ENCODE measurements at regions not wholly inside any gene's neighbourhood (a gene's known extent, or its start where the extent isn't known, plus 50 kb on each side); places are given as distances from the start of the nearest gene placed in this dataset.

GRCh38 chr1:181179987-181180365, 91.5 kb downstream of the IER5 start:
- TF ChIP-seq GATA2 (IDR thresholded peaks at IDR 0.05; ENCODE audit: low read depth, low read length) (no peak), GATA3 (IDR thresholded peaks at IDR 0.05; ENCODE audit: low read depth, low read length) (no peak)

GRCh38 chr1:181180407-181181031, 92.0 kb downstream of the IER5 start:
- TF ChIP-seq GATA3 (IDR thresholded peaks at IDR 0.05; ENCODE audit: low read depth, low read length) (no peak), GATA2 (IDR thresholded peaks at IDR 0.05; ENCODE audit: low read depth, low read length) (no peak)

GRCh38 chr1:181181792-181182585, 93.5 kb downstream of the IER5 start:
- no peak for TF ChIP-seq GATA3 (IDR thresholded peaks at IDR 0.05; ENCODE audit: low read depth, low read length)
- no peak for TF ChIP-seq GATA2 (IDR thresholded peaks at IDR 0.05; ENCODE audit: low read depth, low read length)

GRCh38 chr1:181184621-181185020, 96.1 kb downstream of the IER5 start:
- TF ChIP-seq GATA3 (IDR thresholded peaks at IDR 0.05; ENCODE audit: low read depth, low read length) (no peak), GATA2 (IDR thresholded peaks at IDR 0.05; ENCODE audit: low read depth, low read length) (no peak)

- no peak for TF ChIP-seq GATA3 (IDR thresholded peaks at IDR 0.05; ENCODE audit: low read depth, low read length)
- TF ChIP-seq GATA2 (IDR thresholded peaks at IDR 0.05; ENCODE audit: low read depth, low read length), result no peak
Measured at GRCh38 chr1:181185461-181185860, 97.0 kb downstream of the IER5 start.

GRCh38 chr1:181187337-181188126, 99.0 kb downstream of the IER5 start:
- no peak for TF ChIP-seq GATA2 (IDR thresholded peaks at IDR 0.05; ENCODE audit: low read depth, low read length)
- TF ChIP-seq GATA3 (IDR thresholded peaks at IDR 0.05; ENCODE audit: low read depth, low read length), result no peak

- no peak for TF ChIP-seq GATA2 (IDR thresholded peaks at IDR 0.05; ENCODE audit: low read depth, low read length)
- TF ChIP-seq GATA3 (IDR thresholded peaks at IDR 0.05; ENCODE audit: low read depth, low read length), result no peak
Measured at GRCh38 chr1:181189245-181189644, 100.7 kb downstream of the IER5 start.

GRCh38 chr1:181189691-181190363, 101.3 kb downstream of the IER5 start:
- TF ChIP-seq GATA3 (IDR thresholded peaks at IDR 0.05; ENCODE audit: low read depth, low read length), result no peak
- no peak for TF ChIP-seq GATA2 (IDR thresholded peaks at IDR 0.05; ENCODE audit: low read depth, low read length)

GRCh38 chr1:181190364-181191035, 102.0 kb downstream of the IER5 start:
- TF ChIP-seq GATA2 (IDR thresholded peaks at IDR 0.05; ENCODE audit: low read depth, low read length), result no peak

- no peak for TF ChIP-seq GATA2 (IDR thresholded peaks at IDR 0.05; ENCODE audit: low read depth, low read length)
- no peak for TF ChIP-seq GATA3 (IDR thresholded peaks at IDR 0.05; ENCODE audit: low read depth, low read length)
Measured at GRCh38 chr1:181191494-181192040, 103.1 kb downstream of the IER5 start.

GRCh38 chr1:181192316-181192715, 103.8 kb downstream of the IER5 start:
- TF ChIP-seq GATA2 (IDR thresholded peaks at IDR 0.05; ENCODE audit: low read depth, low read length) (no peak), GATA3 (IDR thresholded peaks at IDR 0.05; ENCODE audit: low read depth, low read length) (no peak)

GRCh38 chr1:181202986-181203555, 114.6 kb downstream of the IER5 start:
- TF ChIP-seq GATA2 (IDR thresholded peaks at IDR 0.05; ENCODE audit: low read depth, low read length), result no peak
- no peak for TF ChIP-seq GATA3 (IDR thresholded peaks at IDR 0.05; ENCODE audit: low read depth, low read length)

GRCh38 chr1:181204530-181204929, 116.0 kb downstream of the IER5 start:
- no peak for TF ChIP-seq GATA2 (IDR thresholded peaks at IDR 0.05; ENCODE audit: low read depth, low read length)
- no peak for TF ChIP-seq GATA3 (IDR thresholded peaks at IDR 0.05; ENCODE audit: low read depth, low read length)

Measured in SH-SY5Y (cell line).